Astrocyte (in vitro differentiated cells and primary cell): ENCODE measurements at regions not wholly inside any gene's neighbourhood (a gene's known extent, or its start where the extent isn't known, plus 50 kb on each side); places are given as distances from the start of the nearest gene placed in this dataset.

Experiments
- DNase-seq: peaks from one replicate; pipeline ENCODE4 v3.0.0-alpha.2; 2010; ENCODE audit warnings: low read depth
- FAIRE-seq: peaks from 2 replicates; lab custom pipeline; 2011; peaks lifted over from hg19 to GRCh38; lab: Jason Lieb, UNC
- H2AFZ ChIP-seq: 2 replicates; pipeline ENCODE4 v1.6.0; 2012; ENCODE audit warnings: low read depth, low read length, inconsistent platforms
- H3K27ac ChIP-seq: 2 replicates; pipeline ENCODE4 v1.5.1; 2011; ENCODE audit warnings: low read depth, low read length, inconsistent platforms
- H3K27me3 ChIP-seq: 2 replicates; pipeline ENCODE4 v1.6.0; 2011; ENCODE audit warnings: low read length, inconsistent platforms; ENCODE audit not compliant: insufficient read depth
- H3K36me3 ChIP-seq: 2 replicates; pipeline ENCODE4 v1.5.1; 2011; ENCODE audit warnings: low read length, inconsistent platforms; ENCODE audit not compliant: insufficient read depth
- H3K4me1 ChIP-seq: 2 replicates; pipeline ENCODE4 v1.5.1; 2011; ENCODE audit warnings: low read length, inconsistent platforms; ENCODE audit not compliant: insufficient read depth
- H3K4me2 ChIP-seq: 2 replicates; pipeline ENCODE4 v1.6.0; 2012; ENCODE audit warnings: low read length, inconsistent platforms
- H3K4me3 ChIP-seq: 2 replicates; pipeline ENCODE4 v1.5.1; 2011; ENCODE audit warnings: low read depth, mild to moderate bottlenecking, low read length, inconsistent platforms; ENCODE audit not compliant: insufficient read depth
- H3K79me2 ChIP-seq: 2 replicates; pipeline ENCODE4 v1.6.0; 2012; ENCODE audit warnings: mild to moderate bottlenecking, low read length, inconsistent platforms; ENCODE audit not compliant: insufficient read depth
- H3K9ac ChIP-seq: 2 replicates; pipeline ENCODE4 v1.6.0; 2012; ENCODE audit warnings: mild to moderate bottlenecking, low read length, inconsistent platforms
- H3K9me3 ChIP-seq: 2 replicates; pipeline ENCODE4 v1.5.1; 2012; ENCODE audit warnings: low read depth, mild to moderate bottlenecking, low read length, inconsistent platforms; ENCODE audit not compliant: insufficient read depth
- H4K20me1 ChIP-seq: 2 replicates; pipeline ENCODE4 v1.6.0; 2012; ENCODE audit warnings: low read length, inconsistent platforms; ENCODE audit not compliant: insufficient read depth
- H3K27ac Mint-ChIP-seq: one replicate; pipeline ENCODE4 v1.8.0; 2021; ENCODE audit warnings: mild to moderate bottlenecking, mixed read lengths; ENCODE audit not compliant: unreplicated experiment
- H3K27me3 Mint-ChIP-seq: one replicate; pipeline ENCODE4 v1.8.0; 2021; ENCODE audit warnings: low read depth, mixed read lengths; ENCODE audit not compliant: unreplicated experiment
- H3K36me3 Mint-ChIP-seq: one replicate; pipeline ENCODE4 v1.8.0; 2021; ENCODE audit warnings: low read depth, mixed read lengths; ENCODE audit not compliant: unreplicated experiment
- H3K4me1 Mint-ChIP-seq: one replicate; pipeline ENCODE4 v1.8.0; 2021; ENCODE audit warnings: low read depth, mixed read lengths; ENCODE audit not compliant: unreplicated experiment
- H3K4me3 Mint-ChIP-seq: one replicate; pipeline ENCODE4 v1.8.0; 2021; ENCODE audit warnings: mild to moderate bottlenecking, moderate library complexity, mixed read lengths; ENCODE audit not compliant: unreplicated experiment
- H3K9me3 Mint-ChIP-seq: one replicate; pipeline ENCODE4 v1.8.0; 2021; ENCODE audit warnings: mild to moderate bottlenecking, mixed read lengths; ENCODE audit not compliant: unreplicated experiment
- CTCF ChIP-seq: IDR thresholded peaks from 2 replicates; pipeline ENCODE4 v1.5.1; 2011; ENCODE audit warnings: low read depth, mild to moderate bottlenecking, inconsistent platforms, low read length, moderate library complexity; ENCODE audit not compliant: insufficient read depth
- EZH2 ChIP-seq: IDR thresholded peaks from 2 replicates; pipeline ENCODE4 v1.6.1; 2012; ENCODE audit warnings: mild to moderate bottlenecking, low read length, inconsistent platforms; ENCODE audit not compliant: insufficient read depth

- no peak for DNase-seq
- Mint-ChIP-seq H3K4me3 (no peak overlapping the region), H3K9me3 (peaks cover 9% of the 10 kb centered on the region), H3K27ac (no peak overlapping the region), H3K27me3 (peaks cover 42% of the 10 kb centered on the region), H3K36me3 (no peaks in the 10 kb centered on the region), H3K4me1 (no peaks in the 10 kb centered on the region)
- Histone ChIP-seq H3K4me1 (no peaks in the 10 kb centered on the region), H3K36me3 (no peaks in the 10 kb centered on the region), H3K27me3 (peaks cover 8% of the 10 kb centered on the region), H3K27ac (no peak overlapping the region), H3K4me2 (no peak overlapping the region), H3K9me3 (no peaks in the 10 kb centered on the region), H4K20me1 (no peaks in the 10 kb centered on the region), H2AFZ (no peak overlapping the region), H3K79me2 (no peaks in the 10 kb centered on the region), H3K9ac (no peak overlapping the region), H3K4me3 (no peak overlapping the region)
- no peak for FAIRE-seq
- TF ChIP-seq EZH2: no peak
- TF ChIP-seq CTCF: no peak
Observed at GRCh38 chr20:48090314-48090713, 305.0 kb upstream of the SULF2 start.

- Histone ChIP-seq H3K27ac (no peak overlapping the region), H3K4me2 (no peak overlapping the region), H4K20me1 (no peaks in the 10 kb centered on the region), H2AFZ (no peak overlapping the region), H3K9me3 (no peaks in the 10 kb centered on the region), H3K36me3 (no peaks in the 10 kb centered on the region), H3K4me3 (no peak overlapping the region), H3K27me3 (peaks cover 7% of the 10 kb centered on the region), H3K4me1 (no peaks in the 10 kb centered on the region), H3K79me2 (no peaks in the 10 kb centered on the region), H3K9ac (no peak overlapping the region)
- H3K4me1 Mint-ChIP-seq: no peaks in the 10 kb centered on the region
- H3K9me3 Mint-ChIP-seq: peaks cover 20% of the 10 kb centered on the region
- TF ChIP-seq EZH2: no peak
- no peak for TF ChIP-seq CTCF
- H3K27me3 Mint-ChIP-seq: peaks cover 22% of the 10 kb centered on the region
- no peaks in the 10 kb centered on the region for H3K36me3 Mint-ChIP-seq
- no peak overlapping the region for H3K27ac Mint-ChIP-seq
- no peak for FAIRE-seq
- H3K4me3 Mint-ChIP-seq: no peak overlapping the region
- no peak for DNase-seq
Observed at GRCh38 chr20:48080583-48080982, 295.3 kb upstream of the SULF2 start.

DNA sequence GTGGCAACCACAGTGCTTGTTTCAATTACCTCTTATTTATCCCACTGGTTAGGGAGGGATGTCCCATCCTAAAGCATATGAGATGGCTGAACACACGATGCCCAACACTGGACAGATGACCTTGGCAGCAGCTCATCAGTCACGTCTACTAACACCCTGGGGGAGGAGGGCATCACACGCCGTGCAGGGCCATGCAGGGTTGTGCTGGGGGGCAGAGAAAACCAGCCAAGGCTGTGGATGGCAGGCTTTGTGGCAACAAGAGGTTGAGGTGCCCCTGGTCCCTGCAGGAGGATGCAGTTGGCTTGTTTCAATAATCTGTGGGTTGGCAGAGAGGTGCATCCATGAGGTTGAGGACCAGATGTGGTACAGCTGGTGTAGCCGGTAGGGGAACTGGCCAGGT is 293.7 kb upstream of the SULF2 start:
- peaks cover 15% of the 10 kb centered on the region for H3K9me3 Mint-ChIP-seq
- Histone ChIP-seq H3K4me3 (no peak overlapping the region), H2AFZ (no peak overlapping the region), H3K36me3 (no peaks in the 10 kb centered on the region), H3K27me3 (peaks cover 8% of the 10 kb centered on the region), H3K9ac (no peak overlapping the region), H3K9me3 (no peaks in the 10 kb centered on the region), H4K20me1 (no peaks in the 10 kb centered on the region), H3K27ac (no peak overlapping the region), H3K79me2 (no peaks in the 10 kb centered on the region), H3K4me2 (no peak overlapping the region), H3K4me1 (no peaks in the 10 kb centered on the region)
- no peak overlapping the region for H3K4me3 Mint-ChIP-seq
- no peak for FAIRE-seq
- no peaks in the 10 kb centered on the region for H3K36me3 Mint-ChIP-seq
- peaks cover 23% of the 10 kb centered on the region for H3K27me3 Mint-ChIP-seq
- no peaks in the 10 kb centered on the region for H3K4me1 Mint-ChIP-seq
- DNase-seq: no peak
- no peak overlapping the region for H3K27ac Mint-ChIP-seq
- TF ChIP-seq CTCF: no peak
